Mammary epithelial cell (primary cell): ENCODE measurements at regions not wholly inside any gene's neighbourhood (a gene's known extent, or its start where the extent isn't known, plus 50 kb on each side); places are given as distances from the start of the nearest gene placed in this dataset.

Experiments used
- CTCF ChIP-seq, 2 donors: IDR thresholded peaks in 1 of 2; conservative IDR thresholded peaks in 1 of 2; 2 replicates each; pipeline ENCODE4 v1.5.1; 2011 to 2012; ENCODE audit warnings: inconsistent platforms in 2 of 2, low read length in 2 of 2, mild to moderate bottlenecking in 2 of 2, control low read depth in 1 of 2, low read depth in 1 of 2; ENCODE audit not compliant: insufficient read depth in 1 of 2; ENCODE audit errors: extremely low read depth in 1 of 2
- EZH2 ChIP-seq: IDR thresholded peaks from 2 replicates; pipeline ENCODE4 v1.6.1; 2012; ENCODE audit warnings: low read length, inconsistent platforms, borderline replicate concordance

- TF ChIP-seq EZH2 (no peak), CTCF (conservative IDR thresholded peaks at IDR 0.05 in 1 of 2, IDR thresholded peaks at IDR 0.05 in 1 of 2; ENCODE audit: extremely low read depth in 1 of 2, insufficient read depth in 1 of 2, low read depth in 1 of 2, low read length in 2 of 2) (no peak)
These were observed 68.3 kb upstream of the ARL15 start for GRCh38 chr5:54378707-54379106.
